ENCODE measurements at regions not wholly inside any gene's neighbourhood (a gene's known extent, or its start where the extent isn't known, plus 50 kb on each side); places are given as distances from the start of the nearest gene placed in this dataset.

GRCh38 chr1:105204836-105205371, 1455.2 kb downstream of the AMY1C start:
- no peak for TF ChIP-seq CTCF (conservative IDR thresholded peaks at IDR 0.05; ENCODE audit: low read length)
- no peak for TF ChIP-seq EZH2phosphoT487 (IDR thresholded peaks at IDR 0.05; ENCODE audit: borderline replicate concordance)
